OCI-LY3 (cell line): ENCODE measurements at regions not wholly inside any gene's neighbourhood (a gene's known extent, or its start where the extent isn't known, plus 50 kb on each side); places are given as distances from the start of the nearest gene placed in this dataset.

Experiments
- EZH2phosphoT487 ChIP-seq: fragments of 200-600 bp; shearing (Covaris generic); IDR thresholded peaks from 2 replicates; pipeline ENCODE4 v1.6.1; 2018; ENCODE audit warnings: antibody characterized with exemption, mixed run types, low read depth
- TF ChIP-seq, protein P1 (sequence below): fragments of 200-600, 300-600 bp; sonication (generic); IDR thresholded peaks from 2 replicates; pipeline ENCODE4 v1.5.1; 2014; ENCODE audit warnings: antibody characterized with exemption, low read length, low read depth

DNA sequence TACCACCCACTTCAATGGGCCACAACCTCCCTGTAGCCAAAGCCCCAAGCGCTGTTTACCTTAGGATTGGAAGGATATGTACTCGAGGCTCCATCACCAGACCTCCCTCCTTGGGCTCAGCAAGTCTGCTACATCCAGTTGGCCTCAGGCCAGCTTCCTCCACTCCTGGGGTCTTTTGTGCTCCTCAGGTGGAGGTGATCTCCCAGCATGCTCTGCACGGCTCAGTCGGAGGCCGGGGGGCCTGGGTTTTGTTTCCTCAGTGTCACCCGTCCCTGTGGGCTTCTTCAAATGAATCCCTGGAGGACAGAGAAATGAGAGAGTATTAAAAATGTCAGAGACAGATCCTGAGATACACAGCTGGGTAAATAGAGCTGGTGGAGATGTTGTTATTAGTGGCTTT lies 723.1 kb upstream of the TBX3 start:
- TF ChIP-seq, protein P1, sequence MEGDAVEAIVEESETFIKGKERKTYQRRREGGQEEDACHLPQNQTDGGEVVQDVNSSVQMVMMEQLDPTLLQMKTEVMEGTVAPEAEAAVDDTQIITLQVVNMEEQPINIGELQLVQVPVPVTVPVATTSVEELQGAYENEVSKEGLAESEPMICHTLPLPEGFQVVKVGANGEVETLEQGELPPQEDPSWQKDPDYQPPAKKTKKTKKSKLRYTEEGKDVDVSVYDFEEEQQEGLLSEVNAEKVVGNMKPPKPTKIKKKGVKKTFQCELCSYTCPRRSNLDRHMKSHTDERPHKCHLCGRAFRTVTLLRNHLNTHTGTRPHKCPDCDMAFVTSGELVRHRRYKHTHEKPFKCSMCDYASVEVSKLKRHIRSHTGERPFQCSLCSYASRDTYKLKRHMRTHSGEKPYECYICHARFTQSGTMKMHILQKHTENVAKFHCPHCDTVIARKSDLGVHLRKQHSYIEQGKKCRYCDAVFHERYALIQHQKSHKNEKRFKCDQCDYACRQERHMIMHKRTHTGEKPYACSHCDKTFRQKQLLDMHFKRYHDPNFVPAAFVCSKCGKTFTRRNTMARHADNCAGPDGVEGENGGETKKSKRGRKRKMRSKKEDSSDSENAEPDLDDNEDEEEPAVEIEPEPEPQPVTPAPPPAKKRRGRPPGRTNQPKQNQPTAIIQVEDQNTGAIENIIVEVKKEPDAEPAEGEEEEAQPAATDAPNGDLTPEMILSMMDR: no peak
- TF ChIP-seq EZH2phosphoT487: no peak
